WI38 (cell line): ENCODE measurements at regions not wholly inside any gene's neighbourhood (a gene's known extent, or its start where the extent isn't known, plus 50 kb on each side); places are given as distances from the start of the nearest gene placed in this dataset.

ENCODE experiments used
- H3K4me3 ChIP-seq: 2 replicates; pipeline ENCODE4 v1.5.1; 2011; ENCODE audit warnings: low read depth, mild to moderate bottlenecking, control low read depth, low read length
- TF ChIP-seq, protein P1 (sequence below): IDR thresholded peaks from 2 replicates; pipeline ENCODE4 v1.5.1; 2012; ENCODE audit warnings: low read depth, mild to moderate bottlenecking, control low read depth, low read length

DNA sequence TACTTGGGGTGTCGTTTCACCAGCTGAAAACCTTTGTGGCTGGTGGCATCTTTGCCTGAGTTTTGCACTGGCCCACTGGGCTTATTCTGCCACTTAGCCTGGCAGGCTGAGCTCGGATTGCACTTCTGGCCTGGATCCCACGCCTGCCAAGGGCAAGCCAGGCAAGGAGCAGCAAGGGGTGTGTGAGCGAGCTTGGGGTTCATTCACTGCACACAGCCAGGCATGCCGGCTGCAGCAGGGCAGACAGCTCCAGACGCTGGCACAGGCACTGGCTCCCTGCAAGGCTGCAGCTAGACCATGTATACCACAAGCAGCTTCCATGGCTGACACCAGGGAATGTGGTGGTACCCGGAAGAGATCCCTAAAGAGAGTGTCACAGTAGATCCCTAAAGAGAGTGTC, 476.3 kb downstream of the EPHA5 start:
- no peak overlapping the region for H3K4me3 ChIP-seq
- TF ChIP-seq, protein P1, sequence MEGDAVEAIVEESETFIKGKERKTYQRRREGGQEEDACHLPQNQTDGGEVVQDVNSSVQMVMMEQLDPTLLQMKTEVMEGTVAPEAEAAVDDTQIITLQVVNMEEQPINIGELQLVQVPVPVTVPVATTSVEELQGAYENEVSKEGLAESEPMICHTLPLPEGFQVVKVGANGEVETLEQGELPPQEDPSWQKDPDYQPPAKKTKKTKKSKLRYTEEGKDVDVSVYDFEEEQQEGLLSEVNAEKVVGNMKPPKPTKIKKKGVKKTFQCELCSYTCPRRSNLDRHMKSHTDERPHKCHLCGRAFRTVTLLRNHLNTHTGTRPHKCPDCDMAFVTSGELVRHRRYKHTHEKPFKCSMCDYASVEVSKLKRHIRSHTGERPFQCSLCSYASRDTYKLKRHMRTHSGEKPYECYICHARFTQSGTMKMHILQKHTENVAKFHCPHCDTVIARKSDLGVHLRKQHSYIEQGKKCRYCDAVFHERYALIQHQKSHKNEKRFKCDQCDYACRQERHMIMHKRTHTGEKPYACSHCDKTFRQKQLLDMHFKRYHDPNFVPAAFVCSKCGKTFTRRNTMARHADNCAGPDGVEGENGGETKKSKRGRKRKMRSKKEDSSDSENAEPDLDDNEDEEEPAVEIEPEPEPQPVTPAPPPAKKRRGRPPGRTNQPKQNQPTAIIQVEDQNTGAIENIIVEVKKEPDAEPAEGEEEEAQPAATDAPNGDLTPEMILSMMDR = no peak

DNA sequence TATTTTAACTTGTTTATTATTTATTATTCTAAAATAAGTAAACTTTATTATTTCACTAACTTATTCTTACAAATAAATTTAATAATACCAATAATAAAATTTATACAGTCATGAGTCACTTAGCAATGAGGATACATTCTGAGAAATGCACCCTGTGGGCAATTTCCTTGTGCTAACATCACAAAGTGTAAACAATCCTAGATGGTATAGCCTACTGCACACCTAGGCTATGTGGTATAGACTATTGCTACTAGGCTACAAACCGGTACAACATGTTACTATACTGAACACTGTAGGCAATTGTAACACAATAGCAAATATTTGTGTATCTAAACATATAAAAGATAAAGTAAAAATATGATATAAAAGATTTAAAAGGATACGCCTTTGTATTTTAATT, 479.5 kb downstream of the EPHA5 start:
- TF ChIP-seq, protein P1 = no peak
- H3K4me3 ChIP-seq = no peak overlapping the region

DNA sequence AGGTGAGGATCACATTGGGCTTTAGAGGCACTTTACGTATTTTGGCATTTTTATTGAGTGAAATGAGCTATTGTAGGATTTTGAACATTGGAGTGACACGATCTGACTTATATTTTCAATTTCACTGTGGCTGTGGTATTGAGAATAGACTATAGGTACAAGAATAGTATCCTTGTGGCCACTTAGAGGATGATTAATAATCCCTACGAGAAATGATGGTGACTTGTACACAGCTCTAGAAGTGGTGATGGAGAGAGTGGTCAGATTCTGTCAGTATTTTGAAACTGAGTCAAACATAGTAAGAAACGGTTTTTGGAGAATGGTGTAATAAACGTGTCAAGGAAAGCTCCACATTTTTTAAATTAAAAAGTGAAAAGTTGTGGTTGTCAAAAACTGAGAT, 494.7 kb downstream of the EPHA5 start:
- TF ChIP-seq, protein P1 = no peak
- H3K4me3 ChIP-seq = no peak overlapping the region

DNA sequence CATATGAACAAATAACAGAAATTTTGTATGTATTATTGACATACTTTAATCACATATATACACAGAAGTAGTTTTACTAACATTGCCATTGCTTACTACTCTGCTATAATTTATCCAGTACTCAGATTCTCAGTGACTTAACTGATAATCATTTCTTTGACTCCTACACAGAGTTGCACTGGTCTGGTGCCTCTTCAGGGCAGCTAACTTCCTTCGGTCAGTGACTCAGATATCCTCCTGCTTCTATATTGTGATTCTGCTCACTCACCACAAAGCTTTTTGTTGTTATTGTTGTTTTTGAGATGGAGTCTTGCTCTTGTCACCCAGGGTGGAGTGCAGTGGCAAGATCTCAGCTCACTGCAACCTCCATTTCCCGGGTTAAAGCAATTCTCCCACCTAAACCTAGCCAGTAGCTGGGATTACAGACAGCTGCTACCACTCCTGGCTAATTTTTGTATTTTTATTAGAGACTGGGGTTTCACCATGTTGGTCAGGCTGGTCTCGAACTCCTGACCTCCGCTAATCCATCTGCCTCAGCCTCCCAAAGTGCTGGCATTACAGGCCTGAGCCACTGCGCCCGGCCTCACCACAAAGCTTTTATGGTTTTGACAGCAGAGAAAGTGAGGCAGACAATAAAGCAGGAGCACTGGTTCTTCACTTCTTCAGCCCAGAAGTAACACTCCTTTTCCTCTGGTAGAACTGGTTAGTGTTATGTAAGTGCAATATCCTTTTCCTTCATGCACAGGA, 499.3 kb downstream of the EPHA5 start:
- TF ChIP-seq, protein P1 = no peak
- H3K4me3 ChIP-seq = no peak overlapping the region

DNA sequence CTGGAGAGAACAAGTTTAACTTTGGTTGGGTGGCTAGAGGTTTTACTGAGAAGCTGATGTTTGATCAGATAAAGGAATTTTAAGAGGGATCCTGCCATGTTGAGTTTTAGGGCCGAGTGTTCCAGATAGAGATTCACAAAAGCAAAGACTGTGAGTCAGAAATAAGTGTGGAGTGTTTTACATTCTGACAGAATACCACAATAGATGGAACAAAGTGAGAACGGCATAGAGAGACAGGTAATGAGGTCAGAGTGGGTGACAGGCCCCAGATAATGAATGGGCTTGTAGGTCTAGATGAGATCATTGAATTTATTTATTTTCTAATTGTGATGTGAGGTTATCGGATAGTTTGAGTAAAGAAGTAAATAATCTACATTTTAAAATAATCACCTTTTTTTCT, 502.6 kb downstream of the EPHA5 start:
- TF ChIP-seq, protein P1 = no peak

DNA sequence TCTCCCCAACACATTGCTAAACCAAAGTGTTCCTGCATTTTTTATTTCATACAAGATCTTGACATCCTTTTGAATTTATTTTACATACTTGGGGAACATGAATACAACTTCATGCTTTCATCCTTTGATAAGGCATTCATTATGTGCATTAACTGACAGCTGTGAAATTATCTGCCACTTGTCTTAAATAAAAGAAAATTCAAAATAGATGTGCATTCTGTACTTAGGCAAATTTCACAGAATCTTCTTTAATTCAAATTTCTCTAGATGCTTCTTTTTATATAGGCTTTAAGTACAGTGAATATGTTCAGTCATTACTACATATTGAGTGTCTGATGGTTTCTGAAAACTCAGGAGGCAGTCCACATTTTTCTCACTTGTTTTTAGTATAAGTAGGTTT, 518.1 kb downstream of the EPHA5 start:
- H3K4me3 ChIP-seq = no peak overlapping the region
- TF ChIP-seq, protein P1 = no peak

More for the DNA sequence above, 502.6 kb downstream of the EPHA5 start:
- H3K4me3 ChIP-seq = no peak overlapping the region

DNA sequence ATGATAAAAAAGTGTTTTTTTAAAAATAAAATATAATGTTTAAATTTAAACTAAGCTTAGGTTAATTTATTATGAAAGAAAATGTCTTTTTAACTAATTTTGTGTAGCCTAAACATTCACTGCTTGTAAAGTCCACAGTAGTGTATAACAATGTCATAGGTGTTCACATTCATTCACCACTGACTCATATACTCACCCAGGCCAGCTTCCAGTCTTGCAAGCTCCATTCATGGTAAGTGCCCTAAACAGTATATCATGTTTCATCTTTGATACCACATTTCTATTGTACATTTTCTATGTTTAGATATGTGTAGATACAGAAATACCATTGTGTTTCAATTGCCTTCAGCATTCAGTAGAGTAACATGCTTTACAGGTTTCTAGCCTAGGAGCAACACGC, 530.3 kb downstream of the EPHA5 start:
- TF ChIP-seq, protein P1 = no peak
- no peak overlapping the region for H3K4me3 ChIP-seq
